ENCODE measurements at regions not wholly inside any gene's neighbourhood (a gene's known extent, or its start where the extent isn't known, plus 50 kb on each side); places are given as distances from the start of the nearest gene placed in this dataset.

DNA sequence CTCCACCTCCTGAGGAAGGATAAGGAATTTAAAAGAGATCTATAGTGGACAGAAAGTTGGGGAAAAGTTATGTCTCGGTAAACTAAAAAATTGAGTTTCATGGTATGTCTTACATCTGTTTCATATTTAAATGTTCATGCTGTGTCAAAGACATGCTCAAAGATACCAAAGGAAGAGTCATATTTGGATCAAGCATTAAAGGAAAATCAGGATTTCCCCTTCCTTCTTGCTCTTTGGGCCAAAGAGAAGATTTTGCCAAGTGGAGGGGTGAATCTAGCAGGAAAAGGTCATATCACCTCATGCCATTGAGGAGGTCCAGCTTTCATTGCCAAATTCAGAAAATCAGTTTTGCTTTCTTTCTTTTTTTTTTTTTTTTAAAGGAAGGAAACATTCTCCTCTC, 192.4 kb downstream of the OGFRL1 start:
- no peak for DNase-seq (ENCODE audit: low read depth)

GRCh38 chr6:71481801-71482200, 193.2 kb downstream of the OGFRL1 start:
- no peak for DNase-seq (ENCODE audit: low read depth)

DNA sequence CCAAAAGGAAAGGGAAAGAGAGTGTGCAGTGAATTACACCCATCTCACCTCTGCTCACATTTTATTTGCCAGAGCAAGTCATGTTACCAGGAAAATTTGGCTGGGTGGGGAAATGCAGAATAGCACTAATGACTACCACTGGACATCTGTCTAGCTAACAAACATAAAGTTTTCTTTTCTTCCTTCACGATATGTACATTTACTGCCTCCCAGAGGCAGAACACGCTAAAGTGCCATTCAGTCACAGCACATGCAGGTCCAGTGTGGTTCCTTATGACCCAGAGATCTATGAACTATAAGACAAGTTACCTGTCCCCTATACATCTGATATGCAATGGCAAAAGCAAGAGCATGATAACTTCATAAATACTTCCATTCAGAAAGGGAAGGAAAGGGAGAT, 194.1 kb downstream of the OGFRL1 start:
- no peak for DNase-seq (ENCODE audit: low read depth)

DNA sequence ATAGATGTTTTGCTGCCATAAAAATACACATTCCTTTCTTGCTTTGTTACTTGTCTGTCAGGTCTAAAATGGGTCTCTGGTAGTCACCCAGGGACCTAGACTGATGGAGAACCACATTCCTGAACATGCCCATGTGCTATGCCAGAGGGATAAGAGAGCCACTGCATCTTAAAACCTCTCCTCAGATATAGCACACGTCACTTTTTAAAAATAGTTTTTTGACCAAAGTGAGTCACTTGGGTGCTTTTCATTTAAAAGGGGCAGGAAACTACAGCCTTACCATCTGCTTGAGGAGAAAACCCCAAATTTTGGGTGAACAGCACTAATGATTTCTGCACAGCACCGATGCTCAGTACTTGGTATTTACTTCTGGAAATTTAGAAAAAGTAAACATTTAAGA, 197.8 kb downstream of the OGFRL1 start:
- no peak for DNase-seq (ENCODE audit: low read depth)

- DNase-seq (ENCODE audit: low read depth): no peak
Measured at GRCh38 chr6:71488186-71488585, 199.6 kb downstream of the OGFRL1 start.

DNA sequence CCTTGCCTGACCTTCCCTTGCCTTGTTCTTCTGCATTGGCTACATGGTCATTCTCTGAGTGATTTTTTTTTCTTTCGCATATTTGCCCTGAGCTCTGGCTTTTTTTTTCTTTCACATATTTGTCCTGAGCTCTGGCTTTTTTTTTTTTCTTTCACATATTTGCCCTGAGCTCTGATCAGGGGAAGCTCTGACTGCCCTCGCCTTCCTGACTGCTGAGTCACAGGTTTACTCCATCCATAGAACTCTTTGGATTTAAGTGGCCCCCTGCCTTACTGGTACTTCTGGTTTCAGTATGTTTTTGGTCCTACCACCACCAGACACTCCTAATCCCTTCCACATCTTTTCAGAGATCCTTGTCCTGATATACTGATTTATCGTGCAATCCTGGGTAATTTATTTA, 201.1 kb downstream of the OGFRL1 start:
- no peak for DNase-seq (ENCODE audit: low read depth)

DNA sequence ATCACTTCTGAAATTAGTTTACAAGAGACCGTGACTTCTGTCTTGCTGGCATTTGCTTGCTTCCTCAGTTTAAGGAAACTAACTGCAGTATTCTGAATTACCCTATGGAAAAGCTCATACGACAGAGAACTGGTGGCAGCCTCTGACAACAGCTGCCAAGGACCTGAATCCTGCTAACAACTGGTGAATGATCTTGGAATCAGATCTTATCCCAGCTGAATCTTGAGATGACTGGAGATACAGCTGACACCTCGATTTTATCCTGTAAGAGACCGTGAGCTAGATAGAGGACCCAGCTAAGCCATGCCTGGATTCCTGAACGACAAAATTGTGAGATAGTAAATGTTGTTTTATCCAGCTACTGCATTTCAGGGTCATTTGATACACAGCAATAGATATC, 202.3 kb downstream of the OGFRL1 start:
- DNase-seq (ENCODE audit: low read depth): no peak

DNA sequence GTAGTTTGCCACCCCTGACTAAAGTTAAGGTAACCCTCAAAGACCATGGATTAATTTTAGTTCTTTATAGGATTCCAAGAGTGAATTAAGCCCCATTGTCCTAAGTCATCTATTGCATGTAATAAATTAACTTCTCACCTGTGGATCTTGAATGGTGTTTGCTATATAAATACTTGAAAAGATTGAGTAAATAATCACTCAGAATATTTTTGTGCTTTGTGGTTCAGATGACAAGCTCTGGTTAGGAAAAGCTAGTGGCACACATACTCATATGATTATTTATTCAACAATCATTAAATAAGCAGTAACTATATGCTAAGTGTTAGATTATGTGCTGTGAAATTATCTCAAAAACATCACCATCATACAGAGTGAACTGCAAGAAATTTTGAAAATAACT, 203.2 kb downstream of the OGFRL1 start:
- no peak for DNase-seq (ENCODE audit: low read depth)

DNA sequence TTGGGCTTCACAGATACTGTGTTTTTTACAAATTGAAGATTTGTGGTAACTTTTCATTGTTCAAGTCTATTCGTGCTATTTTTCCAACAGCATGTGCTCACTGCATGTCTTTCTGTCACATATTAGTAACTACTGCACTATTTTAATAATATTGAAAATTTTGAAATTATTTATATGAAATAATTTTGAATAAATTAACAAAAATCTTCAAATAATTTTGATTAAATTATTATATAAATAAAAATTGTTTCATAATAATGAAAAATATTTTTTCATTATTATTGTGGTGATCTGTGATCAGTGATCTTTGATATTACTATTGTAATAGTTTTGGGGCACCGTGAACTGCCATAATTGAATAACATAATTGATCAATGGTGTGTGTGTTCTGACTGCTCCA, 204.1 kb downstream of the OGFRL1 start:
- DNase-seq (ENCODE audit: low read depth): no peak

GRCh38 chr6:71496018-71496721, 207.6 kb downstream of the OGFRL1 start:
- DNase-seq (ENCODE audit: low read depth): no peak

GRCh38 chr6:71496722-71497033, 208.1 kb downstream of the OGFRL1 start:
- DNase-seq (ENCODE audit: low read depth): no peak

DNA sequence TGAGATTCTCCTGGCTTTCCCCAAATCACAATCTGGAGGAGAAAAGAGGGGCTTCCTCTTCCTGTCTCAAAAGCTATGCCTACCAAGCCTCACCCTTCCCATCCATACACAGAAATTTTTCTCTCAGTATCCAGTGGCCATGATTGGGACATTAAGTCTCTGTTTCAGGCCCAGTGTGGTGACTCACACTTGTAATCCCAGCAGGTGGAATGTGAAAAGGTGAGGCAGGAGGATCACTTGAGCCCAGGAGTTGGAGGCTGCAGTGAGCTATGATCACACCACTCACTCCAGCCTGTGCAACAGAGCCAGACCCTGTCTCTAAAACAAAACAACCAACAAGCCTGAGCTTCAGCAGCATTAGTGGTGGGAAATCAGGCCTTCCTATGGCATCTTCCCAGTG, 210.0 kb downstream of the OGFRL1 start:
- no peak for DNase-seq (ENCODE audit: low read depth)

GRCh38 chr6:71499667-71500066, 211.1 kb downstream of the OGFRL1 start:
- no peak for DNase-seq (ENCODE audit: low read depth)

DNA sequence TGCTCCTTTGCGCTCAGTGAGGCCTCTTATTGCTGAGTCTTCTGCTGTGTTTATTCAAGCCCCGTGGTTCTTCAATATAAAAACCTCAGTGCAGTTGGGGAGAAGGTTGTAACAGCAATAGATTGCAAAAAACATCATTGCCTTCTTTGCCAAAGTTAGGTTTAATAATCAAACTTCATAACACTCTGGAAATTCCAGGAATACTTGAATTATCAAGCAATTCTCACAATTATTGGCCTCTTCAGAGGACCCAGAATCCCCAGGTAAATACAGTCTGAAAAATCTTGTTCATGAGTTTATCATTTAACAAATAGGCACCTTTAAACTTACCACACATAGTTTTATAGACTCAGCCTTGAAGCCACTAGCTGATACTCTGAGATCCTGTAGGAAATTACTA, 213.6 kb downstream of the OGFRL1 start:
- no peak for DNase-seq (ENCODE audit: low read depth)

DNA sequence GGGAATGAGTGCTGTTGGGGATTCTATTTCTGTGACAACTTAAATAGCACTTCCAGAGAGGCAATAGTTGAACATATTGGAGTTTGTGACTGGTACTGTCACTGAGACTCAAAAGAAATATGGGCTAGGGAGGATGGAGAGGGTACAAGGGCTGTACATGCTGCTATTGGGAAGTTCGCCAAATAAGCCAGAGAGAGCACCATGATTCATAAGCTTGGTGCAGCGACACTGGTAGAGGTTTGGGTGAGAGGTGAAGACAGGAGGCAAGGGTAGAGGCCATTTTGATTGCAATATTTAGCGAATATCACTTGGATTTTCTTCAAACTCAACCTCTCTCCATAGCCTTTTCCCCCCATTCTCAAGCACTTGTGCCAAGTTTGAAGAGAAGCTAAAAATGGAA, 214.3 kb downstream of the OGFRL1 start:
- DNase-seq (ENCODE audit: low read depth): no peak

DNA sequence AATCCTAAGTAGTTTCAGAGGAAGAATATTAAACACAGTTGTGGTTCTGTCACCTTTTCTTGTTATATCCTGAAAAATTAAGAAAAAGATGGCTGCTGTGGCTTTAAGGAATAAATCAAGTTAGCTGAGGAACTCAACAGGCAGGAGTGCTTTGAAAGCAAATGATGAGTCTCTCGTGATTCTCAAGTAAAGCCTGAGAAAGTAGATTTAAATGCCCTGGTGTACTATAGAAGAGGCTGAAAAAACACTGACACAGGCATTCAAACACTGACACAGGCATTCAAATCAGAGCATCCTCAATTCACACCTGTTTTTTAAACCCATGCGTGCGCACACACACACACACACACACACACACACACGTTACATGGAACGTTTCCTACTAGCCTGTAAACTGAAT, 218.6 kb downstream of the OGFRL1 start:
- DNase-seq (ENCODE audit: low read depth): no peak

DNA sequence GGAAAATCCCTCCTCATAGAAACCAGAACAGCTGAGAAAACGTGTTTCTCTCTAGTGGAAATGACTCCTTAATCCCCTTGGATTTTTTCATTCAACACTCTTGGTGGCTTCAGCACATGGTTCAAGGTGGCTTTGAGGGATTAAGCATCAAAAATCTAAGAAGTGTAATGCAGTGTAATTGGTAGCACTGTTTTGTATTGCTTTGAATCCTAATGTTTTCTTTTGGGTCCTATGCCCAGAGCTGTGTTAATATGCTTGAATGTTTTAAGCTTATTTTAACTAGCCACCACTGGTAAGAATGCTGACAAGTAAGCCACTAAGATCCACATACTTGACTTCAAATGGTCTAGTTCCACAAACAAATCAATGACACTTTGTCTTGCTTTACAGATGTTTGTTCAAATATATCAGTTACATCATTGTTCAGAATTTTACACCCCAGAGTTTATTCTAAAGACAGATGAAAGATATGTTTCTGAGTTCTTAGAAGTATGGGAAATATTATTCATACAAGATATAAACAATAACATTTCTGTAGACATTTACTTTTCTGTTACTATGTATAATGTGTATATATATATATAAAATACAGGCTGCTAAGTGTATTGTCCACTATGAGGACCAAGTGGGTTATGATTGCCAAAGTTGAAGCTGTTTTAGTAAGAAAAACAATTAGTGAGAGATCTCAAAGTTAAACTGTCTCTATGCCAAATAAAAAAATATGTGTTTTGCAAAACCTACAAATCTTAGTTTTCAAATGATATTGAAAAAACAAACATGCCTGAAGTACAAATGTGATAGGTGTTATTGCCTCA, 220.8 kb downstream of the OGFRL1 start:
- no peak for DNase-seq (ENCODE audit: low read depth)

DNA sequence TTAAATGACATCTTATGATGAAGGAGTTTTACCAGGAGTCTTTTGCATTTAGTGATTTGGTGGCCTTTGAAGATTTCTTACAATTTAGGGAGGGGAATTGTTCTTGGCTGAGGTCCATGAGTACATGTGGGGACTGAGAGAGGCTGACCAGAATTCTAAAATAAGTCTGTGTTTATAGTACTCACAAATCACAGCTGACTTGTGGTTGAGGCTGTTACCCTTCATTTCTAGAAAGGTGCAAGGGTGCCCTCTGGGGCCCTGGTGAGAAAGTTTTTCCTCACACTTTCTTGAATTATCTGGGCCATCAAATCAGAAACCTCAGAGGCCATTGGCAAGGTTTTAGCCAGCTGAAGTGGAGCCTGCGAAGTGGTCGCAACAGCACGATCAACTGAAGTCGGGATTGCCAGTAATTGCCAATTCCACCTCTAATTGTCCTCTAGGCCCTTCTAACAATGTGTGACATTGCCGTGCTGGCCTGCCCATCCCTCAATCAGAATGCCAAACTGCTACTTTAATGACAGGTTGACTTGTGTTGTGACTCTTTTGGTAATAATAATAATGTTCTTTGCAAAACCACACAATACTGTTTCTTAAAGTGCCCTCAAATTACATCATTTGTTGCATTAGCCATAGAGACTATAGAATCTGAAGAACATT, 221.6 kb downstream of the OGFRL1 start:
- no peak for DNase-seq (ENCODE audit: low read depth)

DNA sequence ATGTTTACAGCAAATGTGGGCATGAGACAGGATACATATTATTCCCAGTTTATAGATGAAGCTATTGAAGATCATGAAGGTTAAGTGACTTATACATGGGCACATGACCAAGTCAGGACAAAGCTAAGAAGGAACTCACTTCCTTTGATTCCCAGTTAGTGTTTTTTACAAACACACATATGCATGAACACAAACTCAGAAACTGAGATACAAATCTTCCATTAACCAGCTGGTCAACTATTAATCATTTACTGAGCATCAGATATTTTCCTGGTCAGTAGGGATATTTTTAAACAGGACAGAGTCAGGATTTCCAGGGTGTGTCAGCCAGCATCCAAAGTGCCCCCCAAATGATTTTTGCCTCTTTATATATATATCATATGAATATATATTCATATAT, 222.2 kb downstream of the OGFRL1 start:
- no peak for DNase-seq (ENCODE audit: low read depth)

DNA sequence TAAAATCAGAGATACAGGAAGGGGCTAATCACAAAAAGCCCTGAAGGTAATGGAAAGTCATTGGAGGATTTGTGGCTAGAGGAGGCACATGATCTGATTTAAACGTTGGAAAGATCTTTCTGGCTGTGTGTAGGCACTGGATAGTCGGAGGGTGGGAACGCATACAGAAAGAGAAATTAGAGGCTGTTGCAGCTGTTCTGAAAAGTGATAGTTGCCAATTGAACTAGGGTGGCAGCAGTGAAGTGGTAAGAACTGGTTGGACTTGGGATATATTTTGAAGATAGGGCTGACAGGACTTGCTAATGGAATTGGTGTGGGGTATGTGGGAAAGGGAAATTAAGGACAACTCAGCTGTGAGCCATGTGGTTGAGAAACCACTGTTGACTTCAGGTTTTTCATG, 223.6 kb downstream of the OGFRL1 start:
- DNase-seq (ENCODE audit: low read depth): no peak

DNA sequence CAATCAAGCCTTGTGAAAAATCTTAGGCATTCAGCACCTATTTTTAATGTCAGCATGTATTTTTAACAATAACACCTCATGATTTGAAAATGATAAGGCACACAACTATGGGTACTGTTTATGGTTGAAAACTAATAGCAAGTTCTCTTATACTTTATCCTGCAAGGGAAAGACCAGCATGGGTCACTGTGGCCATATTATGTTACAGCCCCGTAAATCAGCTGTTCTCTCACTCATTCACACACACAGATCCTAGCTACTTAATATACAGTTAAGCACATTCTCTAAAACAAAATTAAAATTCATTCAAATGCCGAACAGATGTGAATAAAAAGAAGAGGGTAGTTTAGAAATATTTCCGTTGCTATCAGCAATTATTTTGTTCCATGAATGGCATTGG, 224.4 kb downstream of the OGFRL1 start:
- no peak for DNase-seq (ENCODE audit: low read depth)

DNA sequence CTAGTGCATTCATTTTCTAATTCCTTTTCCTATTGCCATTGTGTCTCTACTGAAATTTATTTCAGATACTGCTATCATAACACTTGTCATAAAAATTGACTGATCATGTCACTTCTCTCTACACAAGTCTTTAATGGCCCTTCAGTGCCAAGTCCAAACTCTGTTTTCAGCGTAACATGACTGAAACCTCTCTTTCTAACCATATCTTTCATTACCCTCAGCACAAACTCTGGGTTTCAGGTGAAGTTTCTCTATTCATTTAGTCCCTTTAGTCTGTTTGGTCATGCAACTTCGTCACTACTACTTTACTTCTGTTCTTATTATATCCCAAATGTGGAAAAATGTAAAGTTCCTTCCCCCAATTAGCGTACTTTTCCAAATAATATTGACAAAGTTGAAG, 234.9 kb downstream of the OGFRL1 start:
- no peak for DNase-seq (ENCODE audit: low read depth)

GRCh38 chr6:71524201-71524600, 235.6 kb downstream of the OGFRL1 start:
- no peak for DNase-seq (ENCODE audit: low read depth)

- no peak for DNase-seq (ENCODE audit: low read depth)
Measured at GRCh38 chr6:71527886-71528285, 239.3 kb downstream of the OGFRL1 start.

Data from activated T-cell treated with anti-CD3 and anti-CD28 coated beads for 24 hours (primary cell).